Colon (tissue), 2 donors: ENCODE measurements at regions not wholly inside any gene's neighbourhood (a gene's known extent, or its start where the extent isn't known, plus 50 kb on each side); places are given as distances from the start of the nearest gene placed in this dataset.

Experiments used
- FAIRE-seq: peaks from 2 replicates; lab custom pipeline; 2012; peaks lifted over from hg19 to GRCh38; lab: Jason Lieb, UNC
- donor health status: control.
- donor health status: control.

- no peak for FAIRE-seq
Measured at GRCh38 chr12:71236133-71236660, 78.4 kb upstream of the TSPAN8 start.

- no peak for FAIRE-seq
Measured at GRCh38 chr12:71233083-71233482, 75.3 kb upstream of the TSPAN8 start.

GRCh38 chr12:71230542-71230941 is 72.7 kb upstream of the TSPAN8 start:
- no peak for FAIRE-seq

GRCh38 chr12:71223139-71223538 is 65.3 kb upstream of the TSPAN8 start:
- FAIRE-seq = no peak

- FAIRE-seq = no peak
Measured at GRCh38 chr12:71222436-71222835, 64.6 kb upstream of the TSPAN8 start.

- FAIRE-seq = no peak
Measured at GRCh38 chr12:71220260-71220659, 62.5 kb upstream of the TSPAN8 start.

- FAIRE-seq = no peak
Measured at GRCh38 chr12:71219224-71219623, 61.4 kb upstream of the TSPAN8 start.

- no peak for FAIRE-seq
Measured at GRCh38 chr12:71218616-71219015, 60.8 kb upstream of the TSPAN8 start.

- peak; percentile 10 for FAIRE-seq
Measured at GRCh38 chr12:71216725-71217579, 59.2 kb upstream of the TSPAN8 start.

GRCh38 chr12:71214511-71215285 is 56.9 kb upstream of the TSPAN8 start:
- no peak for FAIRE-seq

GRCh38 chr12:71208053-71208685 is 50.4 kb upstream of the TSPAN8 start:
- no peak for FAIRE-seq
